ENCODE measurements at regions not wholly inside any gene's neighbourhood (a gene's known extent, or its start where the extent isn't known, plus 50 kb on each side); places are given as distances from the start of the nearest gene placed in this dataset.
"Not testable (repeated sequence)": the region's sequence is repeated elsewhere in the genome, so short reads cannot be mapped to it uniquely, and the experiment has no call there.

DNA sequence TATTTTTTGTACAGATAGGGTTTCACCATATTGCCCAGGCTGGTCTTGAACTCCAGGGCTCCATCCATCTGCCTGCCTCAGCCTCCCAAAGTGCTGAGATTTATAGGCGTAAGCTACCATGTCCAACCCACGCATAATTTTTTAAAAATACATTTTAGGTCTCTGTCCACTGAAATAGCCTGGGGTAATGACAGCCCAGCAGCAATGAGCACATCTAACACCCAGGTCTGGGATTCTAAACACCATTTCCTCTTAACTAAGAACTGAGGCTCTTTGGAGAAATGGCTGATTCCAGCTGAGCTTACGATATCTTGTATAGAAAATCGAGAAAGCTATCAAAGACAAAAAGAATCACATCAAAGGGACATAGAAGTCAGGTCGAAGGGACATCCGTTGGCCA is 245.3 kb downstream of the PARN start:
- no peak for DNase-seq (ENCODE audit: low read depth)

DNA sequence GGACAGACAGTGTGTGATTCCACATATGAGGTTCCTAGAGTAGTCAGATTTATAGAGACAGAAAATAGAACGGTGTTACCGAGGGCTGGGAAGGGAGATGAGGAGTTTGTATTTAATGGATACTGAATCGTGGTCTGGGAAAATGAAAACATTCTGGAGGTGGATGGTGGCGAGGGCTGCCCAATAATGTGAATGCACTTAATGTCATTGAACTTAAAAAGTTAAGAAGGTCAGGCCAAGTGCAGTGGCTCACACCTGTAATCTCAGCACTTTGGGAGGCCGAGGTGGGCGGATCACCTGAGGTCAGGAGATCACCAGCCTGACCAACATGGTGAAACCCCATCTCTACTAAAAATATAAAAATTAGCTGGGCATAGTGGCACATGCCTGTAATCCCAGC is 246.2 kb downstream of the PARN start:
- DNase-seq (ENCODE audit: low read depth); H3K4me3 ChIP-seq (ENCODE audit: low read depth, low read length): not testable (repeated sequence)

More for the DNA sequence above, 245.3 kb downstream of the PARN start:
- no peak overlapping the region for H3K4me3 ChIP-seq (ENCODE audit: low read depth, low read length)

DNA sequence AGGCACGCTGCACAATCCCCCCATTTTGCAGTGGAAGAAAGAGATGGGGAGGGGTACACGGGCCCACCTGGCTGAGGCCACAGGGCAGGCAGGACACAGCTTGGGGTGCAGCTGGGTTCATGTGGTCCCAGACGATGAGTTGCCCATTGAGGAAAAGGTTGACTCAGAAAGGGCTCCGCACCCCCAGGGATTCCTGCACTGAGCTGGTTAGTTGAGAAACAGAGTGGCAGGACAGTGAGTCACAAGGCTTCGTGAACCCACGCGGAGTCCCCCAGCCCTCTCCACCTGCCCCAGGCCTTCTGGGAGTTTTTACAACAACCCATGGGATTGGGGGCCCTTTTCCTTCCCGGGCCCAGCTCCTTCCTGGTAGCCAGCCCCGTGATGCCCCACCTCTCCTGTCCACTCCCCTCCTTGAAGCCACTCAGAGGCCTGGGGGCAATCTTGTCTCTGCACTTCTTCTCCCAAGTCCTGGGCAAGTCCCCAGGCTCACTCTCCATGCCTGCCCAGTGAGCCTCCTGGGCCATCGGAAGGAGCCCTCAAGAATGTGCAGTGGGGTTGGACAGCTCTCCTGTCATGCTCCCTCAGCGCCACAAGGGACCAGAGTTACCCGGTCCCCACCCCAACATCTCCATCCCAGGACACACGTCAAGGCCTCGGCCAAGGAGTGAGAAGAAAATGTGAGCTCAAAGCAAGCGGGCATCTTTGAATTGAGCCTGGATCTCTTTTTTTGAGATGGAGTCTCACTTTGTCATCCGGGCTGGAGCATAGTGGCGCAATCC is 251.2 kb downstream of the PARN start:
- no peak for DNase-seq (ENCODE audit: low read depth)
- H3K4me3 ChIP-seq (ENCODE audit: low read depth, low read length) = no peak overlapping the region

DNA sequence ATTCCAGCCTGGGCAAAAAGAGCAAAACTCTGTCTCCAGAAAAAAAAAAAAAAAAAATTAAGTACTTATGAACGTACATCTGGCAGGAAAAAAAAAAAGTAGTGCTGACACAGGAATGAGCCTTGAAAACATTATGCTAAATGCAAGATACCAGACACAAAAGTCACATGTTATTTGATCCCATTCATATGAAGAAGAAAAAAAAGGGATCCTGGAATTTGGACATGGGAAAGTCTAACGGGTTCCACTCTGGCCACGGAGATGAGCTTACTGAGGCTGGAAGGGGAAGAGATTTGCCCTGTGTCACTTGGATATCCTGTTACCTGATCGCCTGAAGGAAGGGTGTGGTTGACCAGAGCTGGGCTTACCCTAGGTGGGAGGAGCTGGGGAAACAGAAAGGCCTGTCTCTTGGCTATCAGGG is 251.9 kb downstream of the PARN start:
- no peak overlapping the region for H3K4me3 ChIP-seq (ENCODE audit: low read depth, low read length)
- DNase-seq (ENCODE audit: low read depth) = no peak

DNA sequence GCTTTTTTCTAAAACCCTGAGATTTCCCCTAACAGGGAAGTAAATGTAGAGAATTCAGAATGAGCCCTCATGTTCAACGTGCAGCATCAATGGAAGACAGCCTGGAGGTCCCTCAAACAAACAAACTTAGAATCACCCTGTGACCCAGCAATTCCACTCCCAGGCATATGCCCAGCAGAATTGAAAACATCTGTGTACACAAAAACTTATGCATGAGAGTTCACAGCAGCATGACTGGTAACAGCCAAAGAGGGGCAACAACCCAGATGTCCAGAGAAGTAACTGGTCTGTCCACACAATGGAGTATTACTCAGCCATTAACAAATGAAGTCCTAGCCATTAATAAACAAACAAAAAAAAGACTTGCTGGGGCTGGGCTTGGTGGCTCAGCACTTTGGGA is 252.7 kb downstream of the PARN start:
- DNase-seq (ENCODE audit: low read depth) = no peak
- H3K4me3 ChIP-seq (ENCODE audit: low read depth, low read length) = no peak overlapping the region

DNA sequence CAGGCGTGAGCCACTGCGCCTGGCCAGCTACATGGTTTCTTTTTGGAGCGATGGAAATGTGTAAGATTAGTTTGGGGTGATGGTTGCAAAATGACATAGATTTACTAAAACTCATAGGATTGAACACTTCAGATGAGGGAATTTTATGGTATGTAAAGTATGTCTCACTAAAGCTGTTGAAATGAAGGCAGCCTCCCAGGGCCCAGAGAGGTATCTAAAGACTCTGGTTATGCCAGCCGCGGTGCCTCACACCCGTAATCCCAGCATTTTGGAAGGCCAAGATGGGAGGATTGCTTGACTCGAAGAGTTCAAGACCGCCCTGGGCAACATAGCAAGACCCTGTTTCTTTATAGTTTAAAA is 254.9 kb downstream of the PARN start:
- no peak overlapping the region for H3K4me3 ChIP-seq (ENCODE audit: low read depth, low read length)
- no peak for DNase-seq (ENCODE audit: low read depth)

DNA sequence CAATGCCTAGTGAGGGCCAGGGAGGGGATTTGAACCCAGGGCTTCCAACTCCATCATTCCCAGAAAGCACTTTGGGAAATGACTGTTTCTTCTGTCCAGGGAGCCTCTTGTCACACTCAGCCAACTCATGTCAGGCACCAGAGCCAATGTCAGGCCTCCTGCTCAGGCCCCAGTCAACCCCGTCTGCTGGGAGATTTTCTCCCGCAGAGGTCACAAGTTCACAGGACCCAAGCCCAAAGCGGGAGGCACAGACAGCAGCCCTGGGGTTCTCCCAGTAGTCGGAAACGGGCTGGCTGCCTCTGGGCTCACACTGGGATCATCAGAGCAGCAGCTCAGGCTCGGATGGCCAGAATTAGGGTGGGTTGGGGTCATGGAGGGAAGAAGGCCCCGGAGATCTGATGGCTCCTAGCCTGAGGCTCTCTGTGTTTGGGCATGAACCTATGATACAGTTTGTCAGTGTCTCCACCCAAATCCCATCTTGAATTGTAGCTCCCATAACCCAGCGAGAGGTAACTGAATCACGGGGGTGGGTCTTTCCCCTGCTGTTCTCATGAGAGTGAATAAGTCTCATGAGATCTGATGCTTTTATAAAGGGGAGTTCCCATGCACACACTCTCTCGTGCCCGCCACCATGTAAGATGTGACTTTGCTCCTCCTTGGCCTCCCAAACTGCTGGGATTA is 255.5 kb downstream of the PARN start:
- H3K4me3 ChIP-seq (ENCODE audit: low read depth, low read length) = no peak overlapping the region
- DNase-seq (ENCODE audit: low read depth) = no peak

DNA sequence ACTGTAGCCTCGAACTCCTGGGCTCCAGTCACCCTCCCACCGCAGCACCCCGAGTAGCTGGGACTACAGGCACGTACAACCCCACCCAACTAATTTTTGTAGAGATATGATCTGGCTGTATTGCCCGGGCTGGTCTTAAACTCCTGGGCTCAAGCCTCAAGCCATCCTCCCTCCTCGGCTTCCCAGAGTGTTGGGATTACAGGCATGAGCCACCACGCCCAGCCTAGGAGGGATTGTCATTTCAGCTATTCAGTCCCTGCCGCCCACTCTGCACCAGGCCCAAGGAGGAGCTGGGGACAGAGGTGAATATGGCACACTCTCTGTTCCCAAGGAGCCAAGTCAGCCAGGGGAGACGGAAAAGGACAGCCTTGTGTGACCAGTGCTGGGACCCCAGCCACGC is 256.2 kb downstream of the PARN start:
- DNase-seq (ENCODE audit: low read depth) = no peak
- H3K4me3 ChIP-seq (ENCODE audit: low read depth, low read length) = no peak overlapping the region

DNA sequence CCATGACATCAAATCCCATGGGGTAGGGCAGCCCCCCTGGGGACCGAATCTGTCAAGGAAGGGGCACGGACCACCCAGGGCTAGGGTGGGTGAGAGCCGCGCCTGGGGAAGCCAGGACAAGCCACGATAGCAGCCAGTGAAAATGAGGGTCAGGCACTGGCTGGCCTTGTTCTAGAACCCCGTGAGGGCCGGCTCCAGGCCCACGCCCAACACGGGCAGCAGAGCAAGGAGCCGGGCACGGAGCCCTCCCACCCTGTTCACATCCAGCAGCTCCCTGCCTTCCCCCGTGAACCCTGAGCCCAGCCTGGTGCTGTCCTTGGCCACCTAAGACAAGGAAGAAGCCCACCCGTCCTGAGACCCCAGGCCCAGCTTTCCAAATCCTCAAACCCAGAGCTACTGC is 256.7 kb downstream of the PARN start:
- DNase-seq (ENCODE audit: low read depth) = no peak
- H3K4me3 ChIP-seq (ENCODE audit: low read depth, low read length) = no peak overlapping the region

DNA sequence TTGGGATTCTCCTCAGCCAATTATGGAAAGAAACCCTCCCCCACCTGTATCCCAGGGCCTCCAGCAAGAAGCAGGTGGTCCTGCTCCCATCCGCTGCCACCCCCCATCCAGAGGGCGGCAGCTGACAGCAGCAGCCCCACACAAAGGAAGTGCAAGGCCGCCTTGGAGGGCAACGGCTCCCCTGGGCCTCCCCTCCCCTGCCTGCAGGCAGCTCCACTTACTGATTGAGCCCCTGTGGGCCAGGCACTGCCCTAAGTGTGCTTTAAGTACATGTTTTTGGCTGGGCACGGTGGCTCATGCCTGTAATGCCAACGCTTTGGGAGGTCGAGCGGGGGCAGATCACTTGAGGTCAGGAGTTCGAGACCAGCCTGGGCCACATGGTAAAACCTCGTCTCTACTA is 257.6 kb downstream of the PARN start:
- H3K4me3 ChIP-seq (ENCODE audit: low read depth, low read length) = no peak overlapping the region
- no peak for DNase-seq (ENCODE audit: low read depth)

DNA sequence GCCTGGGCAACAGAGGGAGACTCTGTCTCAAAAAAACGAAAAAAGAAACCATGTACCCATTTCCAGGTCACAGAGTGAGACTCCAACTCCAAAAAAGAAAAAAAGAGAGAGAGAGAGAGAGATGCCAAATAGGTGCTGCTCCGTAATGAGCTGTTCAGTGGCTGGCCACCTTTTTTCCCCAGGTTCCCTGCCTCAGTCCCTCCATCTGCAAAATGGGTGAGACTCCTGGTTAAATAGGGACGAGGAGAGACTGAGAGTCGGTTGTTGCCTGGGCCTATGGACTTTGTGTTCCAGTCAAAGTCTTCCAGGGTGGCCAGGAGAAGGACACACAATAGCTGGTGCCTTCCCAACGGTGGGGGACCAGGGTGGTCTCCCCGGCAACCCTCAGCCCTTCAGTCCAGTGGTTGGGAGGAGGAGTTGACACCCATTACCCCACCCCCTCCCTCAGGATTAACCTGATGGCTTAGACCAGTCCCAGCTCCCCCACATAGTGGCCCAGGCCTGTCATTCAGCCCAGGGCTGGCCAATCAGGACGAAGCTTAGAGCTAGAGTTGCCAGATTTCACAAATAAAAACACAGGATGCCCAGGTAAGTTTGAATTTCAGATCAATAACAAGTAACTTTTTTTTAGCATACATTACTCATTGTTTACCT is 258.2 kb downstream of the PARN start:
- H3K4me3 ChIP-seq (ENCODE audit: low read depth, low read length) = no peak overlapping the region
- no peak for DNase-seq (ENCODE audit: low read depth)

DNA sequence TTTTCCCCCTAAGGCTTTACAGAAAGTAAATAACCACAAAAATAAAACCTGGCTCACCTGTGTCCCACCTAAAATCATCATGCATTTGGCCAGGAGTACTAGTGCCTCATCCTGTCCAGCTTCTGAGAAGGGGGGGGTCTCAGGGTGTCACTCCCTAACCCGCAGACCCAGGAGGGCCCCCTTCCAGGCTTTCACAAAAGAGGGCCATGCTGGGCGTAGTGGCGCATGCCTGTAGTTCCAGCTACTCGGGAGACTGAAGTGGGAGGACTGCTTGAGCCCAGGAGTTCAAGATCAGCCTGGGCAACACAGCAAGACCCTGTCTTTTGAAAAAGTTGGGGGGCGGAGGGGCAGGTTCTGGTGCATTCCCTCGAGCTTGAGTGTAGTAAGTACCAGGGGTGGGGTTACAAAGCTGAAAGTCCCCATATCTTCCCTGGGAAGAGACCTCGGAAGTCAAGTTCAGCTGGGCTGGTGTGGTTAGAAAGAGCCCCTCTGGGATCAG is 259.3 kb downstream of the PARN start:
- no peak overlapping the region for H3K4me3 ChIP-seq (ENCODE audit: low read depth, low read length)
- no peak for DNase-seq (ENCODE audit: low read depth)

DNA sequence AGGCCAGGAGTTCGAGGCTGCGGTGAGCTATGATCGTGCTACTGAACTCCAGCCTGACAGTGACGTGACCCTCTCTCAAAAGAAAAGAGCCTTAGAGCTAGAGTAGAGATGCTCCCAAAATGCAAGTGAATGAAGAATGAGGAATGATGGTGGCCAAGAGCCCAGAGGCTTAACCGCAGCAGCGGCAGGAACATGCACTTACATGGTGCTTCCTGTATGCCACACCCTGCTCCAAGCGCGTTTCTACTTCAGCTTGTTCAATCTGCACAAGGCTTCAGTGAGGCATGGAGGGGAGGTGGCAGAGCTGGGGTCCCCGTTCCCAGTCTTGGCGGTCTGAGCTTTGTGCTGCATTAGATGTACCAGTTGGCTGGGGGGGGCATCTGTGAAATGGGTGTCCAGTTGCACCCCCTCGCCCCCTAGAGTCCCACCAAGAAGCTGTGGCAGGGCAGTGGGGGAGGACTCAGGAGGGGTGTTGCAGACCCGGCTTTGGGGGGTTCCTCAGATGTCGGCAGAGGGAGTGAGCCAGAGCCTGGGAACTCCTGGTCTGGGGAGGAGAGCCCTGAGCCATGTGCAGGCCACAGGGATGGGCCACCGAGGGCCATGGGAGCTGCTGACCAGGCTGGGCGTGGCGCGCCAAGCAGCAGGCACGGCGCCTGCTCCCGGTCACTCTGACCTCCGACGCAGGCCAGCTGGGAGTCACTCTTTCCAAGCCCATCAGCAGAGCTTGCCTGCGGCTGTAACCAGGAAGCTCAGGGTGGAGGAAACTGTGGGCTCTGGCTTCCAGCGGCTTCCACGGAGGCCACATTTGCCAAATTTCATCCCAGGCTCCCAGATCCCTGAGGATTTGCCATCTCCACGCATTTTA is 260.1 kb downstream of the PARN start:
- H3K4me3 ChIP-seq (ENCODE audit: low read depth, low read length) = no peak overlapping the region
- no peak for DNase-seq (ENCODE audit: low read depth)

DNA sequence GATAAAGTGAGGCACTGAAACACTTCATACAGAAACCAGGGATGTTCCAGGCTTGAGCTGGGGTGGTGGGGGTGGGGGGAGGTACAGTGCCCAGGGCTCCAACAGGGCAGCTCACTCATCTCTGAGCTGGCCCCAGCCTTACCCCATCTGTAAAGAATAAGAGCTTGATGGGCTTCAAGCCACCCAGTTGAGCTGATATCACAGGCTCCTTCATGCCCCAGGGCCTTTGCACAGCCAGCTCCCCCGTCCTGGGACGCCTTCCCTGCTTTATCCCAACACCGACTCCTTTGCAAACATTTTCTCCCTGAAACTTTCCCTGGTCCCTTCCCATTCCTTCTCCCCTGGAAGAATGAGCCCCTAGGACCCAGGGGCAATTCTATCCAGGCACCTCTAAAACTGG is 261.7 kb downstream of the PARN start:
- no peak for DNase-seq (ENCODE audit: low read depth)
- H3K4me3 ChIP-seq (ENCODE audit: low read depth, low read length) = no peak overlapping the region

DNA sequence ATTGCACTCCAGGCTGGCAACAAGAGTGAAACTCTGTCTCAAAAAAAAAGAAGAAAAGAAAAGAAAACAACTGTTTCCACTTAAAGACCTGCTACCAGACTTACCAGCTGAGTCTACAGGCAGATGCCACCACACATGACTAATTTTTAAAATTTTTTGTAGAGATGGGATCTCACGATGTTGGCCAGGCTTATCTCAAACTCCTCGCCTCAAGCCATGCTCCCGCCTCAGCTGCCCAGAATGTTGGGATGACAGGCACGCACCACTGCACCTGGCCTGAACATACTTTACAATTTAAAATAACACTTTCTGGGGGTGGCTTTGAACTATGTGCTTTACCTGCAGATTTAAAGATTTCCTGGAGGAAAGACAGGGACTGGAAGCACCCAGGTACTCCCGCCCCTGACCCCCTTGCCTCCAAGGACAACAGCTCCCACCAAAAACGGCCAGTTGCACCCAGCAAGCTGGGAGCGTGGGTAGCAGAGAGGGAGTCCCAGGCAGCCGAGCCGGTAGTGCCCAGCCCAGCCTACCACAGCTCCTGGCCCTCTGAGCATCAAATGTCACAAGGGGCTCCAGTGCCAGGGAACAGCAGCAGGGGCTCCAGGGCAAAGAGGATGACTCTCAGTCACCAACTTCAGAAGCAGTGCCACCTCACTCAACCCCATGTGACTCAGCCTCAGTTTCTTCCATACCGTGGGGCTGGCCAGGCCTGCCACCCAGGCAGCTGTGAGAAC is 262.9 kb downstream of the PARN start:
- H3K4me3 ChIP-seq (ENCODE audit: low read depth, low read length) = no peak overlapping the region
- DNase-seq (ENCODE audit: low read depth) = no peak

DNA sequence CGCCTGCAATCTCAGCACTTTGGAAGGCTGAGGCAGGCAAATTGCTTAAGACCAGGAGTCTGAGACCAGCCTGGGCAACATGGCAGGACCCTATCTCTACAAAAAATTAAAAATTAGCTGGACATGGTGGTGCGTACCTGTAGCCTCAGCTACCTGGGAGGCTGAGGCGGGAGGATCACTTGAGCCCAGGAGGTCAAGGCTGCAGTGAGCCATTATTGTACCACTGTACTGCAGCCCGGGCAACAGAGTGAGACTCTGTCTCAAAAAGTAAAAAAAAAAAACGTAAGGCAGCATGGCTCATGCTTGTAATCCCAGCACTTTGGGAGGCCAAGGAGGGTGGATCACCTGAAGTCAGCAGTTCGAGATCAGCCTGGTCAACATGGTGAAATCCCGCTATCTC is 263.6 kb downstream of the PARN start:
- H3K4me3 ChIP-seq (ENCODE audit: low read depth, low read length) = no peak overlapping the region
- no peak for DNase-seq (ENCODE audit: low read depth)

DNA sequence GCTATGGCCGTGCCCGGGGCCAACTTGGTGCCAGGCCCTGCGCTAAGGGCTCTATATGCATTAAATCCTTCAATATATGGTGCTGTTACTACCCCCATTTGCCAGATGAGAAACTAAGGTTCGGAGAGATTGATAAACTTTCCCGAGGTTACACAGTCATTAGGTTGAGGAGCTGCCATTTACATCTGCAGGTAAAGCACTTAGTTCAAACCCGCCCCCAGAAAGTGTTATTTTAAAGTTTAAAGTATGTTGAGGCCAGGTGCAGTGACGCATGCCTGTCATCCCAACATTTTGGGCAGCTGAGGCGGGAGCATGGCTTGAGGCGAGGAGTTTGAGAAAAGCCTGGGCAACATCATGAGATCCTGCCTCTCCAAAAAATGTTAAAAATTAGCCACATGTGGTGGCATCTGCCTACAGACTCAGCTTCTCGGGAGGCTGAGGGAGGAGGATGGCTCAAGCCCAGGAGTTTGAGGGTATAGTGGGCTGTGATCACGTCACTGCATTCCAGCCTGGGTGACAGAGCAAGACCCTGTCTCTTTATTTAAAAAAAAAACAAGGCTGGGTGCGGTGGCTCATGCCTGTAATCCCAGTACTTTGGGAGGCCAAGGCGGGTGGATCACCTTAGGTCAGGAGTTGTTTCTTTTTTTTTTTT is 264.7 kb downstream of the PARN start:
- DNase-seq (ENCODE audit: low read depth) = no peak
- no peak overlapping the region for H3K4me3 ChIP-seq (ENCODE audit: low read depth, low read length)

DNA sequence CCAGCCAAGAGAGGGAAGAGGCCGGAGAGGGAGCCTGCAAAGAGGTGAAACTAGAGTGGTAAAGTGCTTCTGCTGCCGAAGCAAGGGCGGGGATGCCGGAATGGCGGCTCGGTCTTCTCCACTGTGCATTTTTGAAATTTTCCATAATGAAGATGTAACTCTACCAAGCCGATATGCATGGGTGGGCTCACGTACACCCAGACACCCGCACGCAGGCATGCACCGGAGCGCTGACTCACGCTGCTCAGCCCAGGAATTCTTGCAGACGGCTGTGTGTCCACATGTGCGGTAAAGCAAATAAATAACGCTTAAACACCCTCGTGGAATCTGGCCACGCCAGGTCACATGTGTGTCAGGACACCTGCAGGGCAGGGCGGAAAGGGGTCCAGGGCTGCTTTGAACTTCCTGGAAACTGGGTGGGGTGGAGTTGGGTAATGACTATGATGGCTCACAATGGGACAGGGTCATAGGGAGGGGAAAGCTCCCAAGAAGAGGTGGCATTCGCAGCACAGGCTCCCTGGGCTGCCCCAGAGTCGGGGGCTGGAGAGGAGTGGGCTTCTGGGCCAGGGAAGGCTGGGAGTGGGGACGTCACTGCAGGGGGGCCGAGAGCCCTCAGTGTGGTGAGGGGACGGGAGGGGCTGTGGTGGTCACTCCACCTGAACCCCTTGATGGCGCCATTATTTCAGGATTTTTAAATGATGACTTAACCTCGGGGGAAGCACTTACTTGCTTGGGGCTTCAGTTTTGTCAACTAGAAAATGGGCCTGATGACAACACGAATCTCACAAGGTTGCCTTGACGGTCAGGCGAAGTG is 265.5 kb downstream of the PARN start:
- peak; percentile 52 for DNase-seq (ENCODE audit: low read depth)
- no peak overlapping the region for H3K4me3 ChIP-seq (ENCODE audit: low read depth, low read length)

Data from skeletal muscle cell (primary cell).